Mucosa of descending colon (tissue), 3 donors: ENCODE measurements at regions not wholly inside any gene's neighbourhood (a gene's known extent, or its start where the extent isn't known, plus 50 kb on each side); places are given as distances from the start of the nearest gene placed in this dataset.

Source experiments
- ATAC-seq: fragments of 200-7000 bp; cut with Tn5 transposase; one replicate; pipeline ENCODE4 v1.9.1; 2020; ENCODE audit warnings: mild to moderate bottlenecking, moderate library complexity
- DNase-seq, 3 donors: peaks; one replicate each; pipeline ENCODE4 v3.0.0-alpha.2; 2020
- H3K36me3 ChIP-seq: fragments of 200-600 bp; one replicate; pipeline ENCODE4 v1.8.0; 2021; ENCODE audit warnings: low read depth, mild to moderate bottlenecking
- H3K4me1 ChIP-seq: fragments of 200-600 bp; one replicate; pipeline ENCODE4 v1.8.0; 2021; ENCODE audit warnings: low read depth, mild to moderate bottlenecking
- H3K4me3 ChIP-seq: fragments of 200-600 bp; one replicate; pipeline ENCODE4 v1.8.0; 2021; ENCODE audit warnings: mild to moderate bottlenecking
- H3K9me3 ChIP-seq: fragments of 200-600 bp; one replicate; pipeline ENCODE4 v1.8.0; 2021; ENCODE audit warnings: mild to moderate bottlenecking
- CTCF ChIP-seq: fragments of 200-600 bp; IDR thresholded peaks from one replicate; pipeline ENCODE4 v1.8.0; 2022; ENCODE audit warnings: antibody characterized with exemption, mild to moderate bottlenecking
- intact Hi-C, 2 donors: fragments of 100-400 bp; cut with DNase I in 1 of 2; cut with micrococcal nuclease in 1 of 2; formaldehyde crosslinking; loops; one replicate each; pipeline versions ENCODE4 v1.11.0 to v1.11.1; 2022; cut with DNase I, micrococcal nuclease
- donor health status: DM: no; HTN: no; CAD: no; lungs with moderate emphysema.
- donor health status: DM: no; HTN: no; CAD: no.
- donor health status: DM: no; HTN: yes; CAD: no.

- no peaks in the 10 kb centered on the region for H3K36me3 ChIP-seq
- DNase-seq (no peak), ATAC-seq (no peak)
- TF ChIP-seq CTCF, result no peak
- H3K9me3 ChIP-seq, result no peaks in the 10 kb centered on the region
- H3K4me3 ChIP-seq, result no peak overlapping the region
- no peaks in the 10 kb centered on the region for H3K4me1 ChIP-seq
- intact Hi-C loops, result no loop called here
Measured at GRCh38 chr21:29991624-29992023, 51.8 kb upstream of the GRIK1 start.

GRCh38 chr21:29989634-29990234 is 49.9 kb upstream of the GRIK1 start:
- no peak for ATAC-seq
- no peak for DNase-seq
- Histone ChIP-seq H3K4me1 (no peaks in the 10 kb centered on the region), H3K36me3 (no peaks in the 10 kb centered on the region), H3K9me3 (peaks cover 8% of the 10 kb centered on the region), H3K4me3 (no peak overlapping the region)
- TF ChIP-seq CTCF, result no peak
- intact Hi-C loops, result no loop called here
